Brain microvascular endothelial cell (primary cell): ENCODE measurements at regions not wholly inside any gene's neighbourhood (a gene's known extent, or its start where the extent isn't known, plus 50 kb on each side); places are given as distances from the start of the nearest gene placed in this dataset.

Experiments used
- DNase-seq: peaks from one replicate; pipeline ENCODE4 v3.0.0-alpha.2; 2020
- H3K27ac ChIP-seq: fragments of 250-450 bp; sonication (Bioruptor Pico); 2 replicates; pipeline ENCODE4 v1.5.1; 2020; ENCODE audit warnings: mild to moderate bottlenecking, moderate library complexity
- H3K27me3 ChIP-seq: fragments of 250-450 bp; sonication (Bioruptor Pico); replicated peaks from 2 replicates; pipeline ENCODE4 v1.5.1; 2020; ENCODE audit warnings: mild to moderate bottlenecking
- H3K36me3 ChIP-seq: fragments of 250-450 bp; sonication (Bioruptor Pico); replicated peaks from 2 replicates; pipeline ENCODE4 v1.5.1; 2020; ENCODE audit warnings: mild to moderate bottlenecking
- H3K4me3 ChIP-seq: 2 replicates; pipeline ENCODE4 v1.5.1; 2011; ENCODE audit warnings: low read depth, mild to moderate bottlenecking, control low read depth, low read length, moderate library complexity
- CTCF ChIP-seq: IDR thresholded peaks from 2 replicates; pipeline ENCODE4 v1.5.1; 2011; ENCODE audit warnings: low read depth, mild to moderate bottlenecking, moderate library complexity, low read length, control low read depth, inconsistent platforms; ENCODE audit errors: missing control alignments
- in situ Hi-C: cut with HindIII; loops from 2 replicates; pipeline ENCODE4 v1.10.0; 2017; ENCODE audit warnings: low sequenced_read_pairs, low pct_ligation_motif_present

GRCh38 chr2:38218995-38219394 lies 143.0 kb upstream of the CYP1B1 start:
- Histone ChIP-seq H3K27ac (no peak overlapping the region), H3K27me3 (no peaks in the 10 kb centered on the region), H3K36me3 (no peaks in the 10 kb centered on the region), H3K4me3 (no peak overlapping the region)
- in situ Hi-C loops: no loop called here
- no peak for TF ChIP-seq CTCF
- no peak for DNase-seq

DNA sequence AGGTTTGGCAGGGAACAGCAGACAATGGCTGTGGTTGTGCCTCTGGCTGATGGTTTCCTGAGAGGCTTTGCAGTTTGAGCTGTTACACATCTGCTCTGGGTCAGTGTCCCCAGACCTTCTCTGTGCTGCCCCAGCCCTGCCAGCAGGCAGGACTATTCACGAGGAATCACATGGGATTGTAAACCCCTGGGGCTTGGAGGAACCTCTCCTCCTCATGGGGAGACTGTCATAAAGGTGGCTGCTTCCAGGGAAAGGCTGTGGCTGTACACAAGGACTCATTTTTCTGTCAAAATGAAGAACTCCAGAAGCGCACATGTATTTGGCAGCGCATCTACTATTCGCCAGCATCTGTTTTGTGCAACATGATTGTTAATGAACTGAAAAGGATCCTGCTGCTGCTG lies 142.6 kb upstream of the CYP1B1 start:
- H3K27me3 ChIP-seq: no peaks in the 10 kb centered on the region
- TF ChIP-seq CTCF: no peak
- H3K36me3 ChIP-seq: no peaks in the 10 kb centered on the region
- in situ Hi-C loops: no loop called here
- DNase-seq: no peak
- no peak overlapping the region for H3K4me3 ChIP-seq
- H3K27ac ChIP-seq: no peak overlapping the region

DNA sequence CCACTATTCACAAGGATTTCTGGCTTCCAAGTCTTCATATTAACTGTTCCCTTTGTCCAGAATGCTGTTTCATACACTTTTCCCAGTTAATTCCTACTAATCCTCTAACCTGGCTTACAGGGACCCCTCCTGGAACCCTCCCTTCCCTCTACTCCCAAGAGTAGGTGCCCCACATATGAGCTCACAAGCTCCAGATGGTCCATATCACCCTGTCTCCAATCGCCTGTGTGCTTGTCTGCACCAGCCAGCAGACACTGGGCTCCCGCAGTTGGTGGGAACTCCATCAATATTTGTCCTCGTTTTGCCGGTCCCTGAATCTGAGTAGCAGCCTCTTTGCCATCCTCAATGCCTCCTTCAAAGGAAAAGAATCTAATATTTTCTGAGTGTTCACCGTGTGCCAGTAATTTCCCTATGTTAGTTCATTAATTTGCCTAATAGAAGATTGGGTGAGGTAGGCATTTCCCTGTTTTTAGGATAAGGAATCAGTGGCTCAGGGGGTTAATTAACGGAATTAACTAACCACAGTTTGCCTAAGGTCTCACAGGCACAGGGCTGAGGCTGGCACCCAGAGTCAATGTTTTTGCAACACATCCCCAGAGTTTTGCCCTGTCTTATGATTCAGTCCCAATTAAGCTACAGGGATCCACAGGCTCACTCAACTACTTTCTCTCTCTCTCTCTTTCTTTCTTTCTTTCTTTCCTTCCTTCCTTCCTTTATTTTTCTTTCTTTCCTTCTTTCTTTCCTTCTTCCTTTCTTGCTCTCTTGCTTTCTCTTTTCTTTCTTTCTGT lies 141.6 kb upstream of the CYP1B1 start:
- TF ChIP-seq CTCF: no peak
- Histone ChIP-seq H3K27me3 (no peaks in the 10 kb centered on the region), H3K4me3 (no peak overlapping the region), H3K36me3 (no peaks in the 10 kb centered on the region), H3K27ac (no peak overlapping the region)
- DNase-seq: no peak
- in situ Hi-C loops: no loop called here

DNA sequence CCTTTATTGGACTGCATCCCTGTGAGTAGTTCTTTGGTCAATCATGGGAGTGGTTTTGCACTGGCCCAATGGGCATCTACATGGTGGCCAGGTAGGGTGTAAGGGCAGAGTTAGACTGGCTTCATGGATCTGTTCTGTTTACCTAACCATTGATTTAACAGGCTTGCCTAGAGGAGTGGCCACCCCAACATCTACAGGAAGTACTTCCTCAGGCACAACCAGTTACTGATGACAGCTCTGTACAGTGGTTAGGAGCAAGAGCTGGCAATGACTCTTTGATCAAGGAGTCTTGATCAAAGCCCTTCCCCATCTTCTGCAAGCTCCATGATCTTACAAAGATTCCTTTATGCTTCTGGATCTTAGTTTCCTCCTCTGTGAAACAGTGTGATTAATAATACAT lies 140.9 kb upstream of the CYP1B1 start:
- no peak for TF ChIP-seq CTCF
- no peaks in the 10 kb centered on the region for H3K36me3 ChIP-seq
- in situ Hi-C loops: no loop called here
- DNase-seq: no peak
- H3K4me3 ChIP-seq: no peak overlapping the region
- H3K27ac ChIP-seq: no peak overlapping the region
- no peaks in the 10 kb centered on the region for H3K27me3 ChIP-seq

GRCh38 chr2:38215993-38216392 lies 140.0 kb upstream of the CYP1B1 start:
- DNase-seq: no peak
- H3K36me3 ChIP-seq: no peaks in the 10 kb centered on the region
- no peak for TF ChIP-seq CTCF

DNA sequence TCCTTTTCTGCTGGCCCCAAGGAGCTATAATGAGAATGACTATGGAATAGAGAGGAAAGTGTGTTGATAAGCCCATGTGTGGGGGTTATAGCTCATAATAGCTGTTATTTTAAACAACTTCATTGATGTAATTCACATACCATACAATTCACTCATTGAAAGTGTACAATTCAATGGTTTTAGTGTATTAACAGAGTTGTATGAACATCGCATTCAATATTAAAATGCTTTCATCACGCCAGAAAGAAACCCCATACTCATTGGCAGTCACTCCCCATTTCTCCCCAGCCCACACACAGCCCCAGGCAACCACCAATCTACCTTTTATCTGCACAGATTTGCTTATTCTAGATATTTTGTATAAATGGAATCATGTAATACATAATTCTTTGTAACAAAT lies 139.6 kb upstream of the CYP1B1 start:
- in situ Hi-C loops: no loop called here
- no peak overlapping the region for H3K27ac ChIP-seq
- TF ChIP-seq CTCF: no peak
- no peak for DNase-seq
- no peaks in the 10 kb centered on the region for H3K36me3 ChIP-seq
- H3K4me3 ChIP-seq: no peak overlapping the region
- no peaks in the 10 kb centered on the region for H3K27me3 ChIP-seq

More at GRCh38 chr2:38215993-38216392, 140.0 kb upstream of the CYP1B1 start:
- in situ Hi-C loops: no loop called here
- H3K4me3 ChIP-seq: no peak overlapping the region
- no peak overlapping the region for H3K27ac ChIP-seq
- H3K27me3 ChIP-seq: no peaks in the 10 kb centered on the region
